Stomach (tissue), 4 donors: ENCODE measurements at regions not wholly inside any gene's neighbourhood (a gene's known extent, or its start where the extent isn't known, plus 50 kb on each side); places are given as distances from the start of the nearest gene placed in this dataset.

ENCODE experiments used
- EP300 ChIP-seq: sonication (generic); formaldehyde crosslinking; IDR thresholded peaks from one replicate; pipeline ENCODE4 v1.6.1; 2017; ENCODE audit warnings: antibody characterized with exemption
- POLR2A ChIP-seq, 4 donors: fragments of 450-650 bp; IDR thresholded peaks; one replicate each; pipeline ENCODE4 v1.6.1; 2016; ENCODE audit warnings: antibody characterized with exemption in 4 of 4, control low read depth in 2 of 4, mild to moderate bottlenecking in 1 of 4, moderate library complexity in 1 of 4
- POLR2AphosphoS5 ChIP-seq, 3 donors: sonication (generic); formaldehyde crosslinking; IDR thresholded peaks; one replicate each; pipeline ENCODE4 v1.6.1; 2016; ENCODE audit warnings: antibody characterized with exemption in 3 of 3
- TF ChIP-seq, protein P1 (sequence below), 7 experiments: fragments of 450-650 bp in 4 of 7; fragments of 200-600 bp in 3 of 7; sonication (generic) in 3 of 7; IDR thresholded peaks; one replicate each; pipeline ENCODE4 v1.5.1; 2016 to 2019; ENCODE audit warnings: antibody characterized with exemption in 7 of 7, control low read depth in 2 of 7, mild to moderate bottlenecking in 1 of 7

- TF ChIP-seq POLR2A (IDR thresholded peaks at IDR 0.05) (no peak), EP300 (no peak), POLR2AphosphoS5 (IDR thresholded peaks at IDR 0.05) (no peak)
- TF ChIP-seq, protein P1, sequence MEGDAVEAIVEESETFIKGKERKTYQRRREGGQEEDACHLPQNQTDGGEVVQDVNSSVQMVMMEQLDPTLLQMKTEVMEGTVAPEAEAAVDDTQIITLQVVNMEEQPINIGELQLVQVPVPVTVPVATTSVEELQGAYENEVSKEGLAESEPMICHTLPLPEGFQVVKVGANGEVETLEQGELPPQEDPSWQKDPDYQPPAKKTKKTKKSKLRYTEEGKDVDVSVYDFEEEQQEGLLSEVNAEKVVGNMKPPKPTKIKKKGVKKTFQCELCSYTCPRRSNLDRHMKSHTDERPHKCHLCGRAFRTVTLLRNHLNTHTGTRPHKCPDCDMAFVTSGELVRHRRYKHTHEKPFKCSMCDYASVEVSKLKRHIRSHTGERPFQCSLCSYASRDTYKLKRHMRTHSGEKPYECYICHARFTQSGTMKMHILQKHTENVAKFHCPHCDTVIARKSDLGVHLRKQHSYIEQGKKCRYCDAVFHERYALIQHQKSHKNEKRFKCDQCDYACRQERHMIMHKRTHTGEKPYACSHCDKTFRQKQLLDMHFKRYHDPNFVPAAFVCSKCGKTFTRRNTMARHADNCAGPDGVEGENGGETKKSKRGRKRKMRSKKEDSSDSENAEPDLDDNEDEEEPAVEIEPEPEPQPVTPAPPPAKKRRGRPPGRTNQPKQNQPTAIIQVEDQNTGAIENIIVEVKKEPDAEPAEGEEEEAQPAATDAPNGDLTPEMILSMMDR (IDR thresholded peaks at IDR 0.05): no peak
Measured at GRCh38 chr15:53189860-53190259, 399.7 kb upstream of the ONECUT1 start.
